NCI-H2196 (cell line): ENCODE measurements at regions not wholly inside any gene's neighbourhood (a gene's known extent, or its start where the extent isn't known, plus 50 kb on each side); places are given as distances from the start of the nearest gene placed in this dataset.

ENCODE experiments used
- DNase-seq: peaks from one replicate; lab custom pipeline; 2025; ENCODE audit not compliant: unreplicated experiment; lab: John Stamatoyannopoulos, UW

DNA sequence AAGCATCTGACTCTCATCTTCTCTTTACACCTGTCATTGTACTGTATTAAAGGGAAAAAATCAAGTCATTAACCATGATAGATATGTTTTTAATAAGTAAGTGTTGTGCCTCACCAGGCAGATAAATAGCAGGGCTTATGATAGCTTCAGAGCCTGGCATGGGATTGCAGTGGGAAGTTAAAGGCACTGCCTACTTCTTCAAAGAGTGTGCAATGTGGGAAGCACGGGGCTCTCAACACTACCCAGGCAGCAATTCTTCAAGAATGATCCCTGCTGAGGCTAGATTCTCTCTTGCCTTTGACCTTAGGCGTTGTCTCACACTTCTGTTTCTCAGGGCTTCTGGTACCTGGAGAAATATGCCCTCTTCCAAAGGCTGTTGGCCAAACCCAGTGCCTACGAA lies 297.3 kb downstream of the MAF start:
- no peak for DNase-seq

DNA sequence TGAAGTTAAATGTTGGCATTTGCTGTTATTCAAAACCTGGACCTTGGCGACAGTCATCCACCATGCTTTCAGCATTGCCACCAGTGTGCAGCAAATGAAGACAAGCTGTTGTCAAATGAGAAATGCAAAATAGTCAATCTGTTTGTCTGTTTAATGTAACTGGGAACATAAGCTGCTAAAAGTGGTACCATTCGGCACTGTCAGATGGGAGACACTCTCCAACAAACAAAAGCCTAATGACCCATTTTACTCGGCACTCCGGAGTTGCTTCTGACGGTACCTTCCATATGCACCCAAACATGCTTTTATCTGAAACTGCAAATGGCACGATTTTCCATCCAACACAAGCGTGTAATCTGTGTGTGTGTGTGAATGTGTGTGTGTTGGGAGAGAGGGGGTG lies 297.8 kb downstream of the MAF start:
- no peak for DNase-seq

DNA sequence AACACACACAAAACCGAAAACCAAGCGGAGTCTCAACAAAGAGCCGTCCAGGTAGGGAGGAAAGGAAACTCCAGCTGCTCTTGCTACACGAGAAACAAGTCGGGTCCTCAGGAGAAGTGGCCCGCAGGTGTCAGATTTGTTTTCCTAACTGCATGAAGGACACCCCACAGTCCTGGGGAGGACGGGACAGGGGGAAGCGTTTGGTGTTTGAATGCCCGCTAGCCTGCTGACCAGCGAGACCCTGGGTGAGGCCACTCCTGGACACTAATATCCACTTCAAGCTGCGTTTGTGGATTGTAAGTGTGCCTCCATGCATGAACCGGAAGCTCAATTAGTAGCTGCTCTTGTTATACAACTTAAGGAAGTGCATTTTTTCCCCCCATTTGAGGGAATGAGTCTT lies 299.5 kb downstream of the MAF start:
- DNase-seq: no peak

DNA sequence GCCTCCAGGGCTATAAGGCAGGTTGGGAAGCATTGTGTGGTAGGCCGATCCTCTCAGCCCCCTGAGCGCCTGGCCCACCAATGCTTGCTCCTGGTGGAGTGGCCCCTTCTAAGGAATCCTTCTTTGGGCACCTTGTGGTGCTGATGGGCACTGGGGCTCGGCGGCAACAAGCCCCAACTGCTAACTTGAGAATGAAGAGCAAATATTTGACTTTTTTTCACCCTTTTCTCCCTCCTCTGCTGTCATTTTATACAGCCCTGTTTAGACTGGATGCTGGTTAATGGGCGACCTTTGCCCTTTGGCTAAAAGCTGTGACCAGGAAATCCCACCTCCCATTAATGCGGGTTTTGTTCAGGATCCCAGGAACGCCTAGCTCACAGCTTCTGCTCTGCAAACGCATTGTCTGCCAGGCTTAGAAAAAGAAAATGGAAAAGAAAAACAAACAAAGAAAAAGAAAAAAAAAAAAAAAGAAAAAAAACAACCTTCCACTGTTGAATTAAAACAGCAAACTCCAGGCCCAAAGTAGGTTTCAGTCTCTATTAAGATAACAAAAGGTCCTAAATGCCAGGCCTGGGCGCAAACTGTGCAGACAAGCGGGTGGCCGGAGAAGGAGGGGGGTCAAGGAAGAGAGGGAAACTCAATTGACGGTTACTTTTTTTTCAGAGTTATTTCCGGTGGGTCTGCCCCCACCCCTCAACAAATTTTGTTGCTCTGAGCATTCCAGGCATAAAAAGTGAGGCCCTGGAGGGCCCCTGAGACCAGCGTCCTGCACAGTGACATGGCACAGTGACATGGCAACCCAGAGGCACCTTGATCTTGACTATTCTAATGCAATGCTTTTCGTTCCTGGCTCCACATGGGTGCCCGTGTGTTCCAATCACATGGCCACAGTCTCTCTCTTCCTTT lies 301.4 kb downstream of the MAF start:
- no peak for DNase-seq

DNA sequence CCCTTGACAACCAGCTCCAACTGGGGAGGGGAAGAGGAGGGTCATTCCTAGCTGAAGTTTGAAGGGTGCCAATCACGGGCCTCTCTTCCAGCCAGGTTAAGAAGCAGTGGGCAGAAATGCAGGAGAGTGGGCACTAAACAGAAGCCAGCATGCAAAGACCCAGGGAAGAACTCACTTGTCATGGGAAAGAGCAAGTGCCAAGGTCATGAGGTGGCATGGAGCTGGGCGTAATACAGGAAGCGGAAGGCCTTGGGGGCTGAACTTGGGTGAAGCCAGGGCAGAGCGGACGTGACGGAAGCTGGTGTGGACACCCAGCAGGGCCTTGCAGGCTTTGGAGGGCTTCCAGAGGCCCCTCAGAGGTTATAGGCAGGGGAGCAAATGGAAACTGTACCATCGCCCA lies 302.1 kb downstream of the MAF start:
- DNase-seq: no peak

DNA sequence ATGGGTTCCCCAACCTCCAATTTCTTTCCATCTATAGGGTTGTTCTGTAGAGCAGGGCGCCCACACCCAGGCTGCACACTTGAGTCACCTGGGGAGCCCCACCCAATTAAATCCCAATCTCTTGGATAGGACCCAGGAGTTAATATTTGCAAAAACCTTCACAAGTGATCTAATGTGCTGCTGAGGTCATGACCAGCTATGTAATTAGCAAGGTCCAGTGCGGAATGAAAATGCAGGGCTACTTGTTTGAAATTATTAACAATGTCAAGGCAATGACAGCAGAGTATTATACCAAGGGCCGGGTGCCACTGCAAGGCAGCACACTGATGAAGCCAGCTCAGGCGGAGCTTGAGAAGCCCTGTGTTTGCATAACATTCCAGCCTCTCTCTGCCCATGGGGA lies 302.7 kb downstream of the MAF start:
- no peak for DNase-seq

DNA sequence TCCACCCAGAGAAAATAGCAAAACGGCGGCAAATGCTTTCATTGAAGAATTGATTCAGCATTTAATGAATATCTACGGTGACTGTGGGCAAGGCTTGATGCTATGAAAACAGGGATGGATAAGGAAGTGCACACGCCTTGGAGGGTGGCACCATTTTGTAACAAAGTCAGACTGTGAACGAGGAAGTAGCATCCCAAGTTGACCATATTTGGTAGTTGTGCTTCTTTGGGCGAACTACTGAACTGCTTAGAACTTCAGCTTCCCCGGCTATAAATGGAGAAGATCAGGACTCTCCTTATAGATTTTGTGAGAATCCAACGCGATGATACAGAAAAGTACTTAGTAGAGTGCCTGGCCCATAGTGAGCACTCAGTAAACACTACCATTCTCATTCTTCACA lies 303.2 kb downstream of the MAF start:
- no peak for DNase-seq

DNA sequence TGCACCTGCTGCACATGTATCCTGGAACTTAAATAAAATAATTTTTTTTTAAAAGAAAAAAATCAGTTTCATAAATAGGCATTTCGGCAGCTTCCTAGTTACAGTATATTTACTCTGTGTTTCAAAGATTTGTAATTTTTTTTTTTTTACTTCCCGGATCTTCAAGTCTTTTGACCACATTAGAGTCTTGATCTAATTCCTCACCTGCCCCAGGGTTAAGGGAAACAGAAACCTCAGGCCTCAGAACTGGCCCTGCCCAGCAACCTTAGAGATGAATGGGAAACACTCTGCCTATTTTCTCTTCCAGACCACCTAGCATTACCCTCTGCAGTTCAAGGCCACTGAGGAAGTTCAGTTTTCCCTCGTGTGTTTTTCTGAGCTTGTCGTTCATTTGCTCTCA lies 304.0 kb downstream of the MAF start:
- no peak for DNase-seq

DNA sequence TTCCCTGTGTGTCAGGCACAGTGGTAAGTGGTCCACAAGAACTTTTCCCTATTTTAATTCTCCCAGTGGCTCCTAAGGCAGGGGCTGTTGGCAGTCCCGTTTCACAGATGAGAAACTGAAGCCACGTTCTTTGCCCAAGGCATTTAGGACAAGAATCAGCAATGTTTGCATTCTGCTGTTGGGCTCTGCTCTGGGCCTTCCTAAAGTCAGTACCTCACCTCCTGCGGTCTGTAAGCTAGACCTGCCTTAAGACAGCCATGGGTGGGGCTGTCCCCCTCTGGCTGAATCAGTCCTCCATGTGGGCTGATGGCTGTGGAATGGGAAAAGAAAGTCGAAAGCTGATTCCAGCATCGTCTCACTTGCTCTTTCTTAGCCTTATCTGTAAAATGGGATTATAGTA lies 304.8 kb downstream of the MAF start:
- no peak for DNase-seq

DNA sequence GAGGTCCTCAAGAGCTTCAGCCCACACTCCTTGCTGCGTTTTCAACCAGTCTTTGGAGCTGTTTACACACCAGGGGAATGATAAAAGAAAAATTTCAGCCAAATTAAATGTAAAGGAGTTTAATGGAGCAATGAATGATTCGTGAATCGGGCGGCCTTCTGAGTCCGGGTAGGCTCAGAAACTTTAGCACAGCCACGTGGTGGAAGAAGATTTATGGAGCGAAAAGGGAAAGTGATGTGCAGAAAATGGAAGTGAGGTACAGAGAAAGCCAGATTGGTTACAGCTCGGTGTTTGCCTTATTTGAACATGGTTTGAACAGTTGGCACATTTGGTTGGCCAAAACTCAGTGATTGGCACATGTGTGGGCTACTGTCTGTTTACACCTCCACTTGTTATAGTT lies 305.4 kb downstream of the MAF start:
- no peak for DNase-seq

DNA sequence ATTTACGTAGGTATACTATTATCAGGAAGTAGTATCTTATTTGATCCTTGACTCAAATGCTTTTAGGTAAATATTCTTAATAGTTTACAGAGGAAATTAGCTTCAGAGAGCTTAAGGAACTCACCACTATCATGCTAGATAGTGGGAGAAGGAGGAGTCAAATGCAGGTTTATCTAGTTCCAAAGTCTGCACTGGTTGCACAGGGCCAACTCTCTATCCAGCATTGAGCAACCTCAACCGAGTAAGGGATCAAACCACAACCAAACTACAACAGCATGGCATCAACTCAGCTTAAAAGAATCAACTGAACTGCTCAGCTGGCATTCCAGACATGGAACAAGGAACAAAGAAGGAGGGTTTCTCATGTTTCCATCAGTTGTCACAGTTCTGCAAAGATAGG lies 306.0 kb downstream of the MAF start:
- no peak for DNase-seq

DNA sequence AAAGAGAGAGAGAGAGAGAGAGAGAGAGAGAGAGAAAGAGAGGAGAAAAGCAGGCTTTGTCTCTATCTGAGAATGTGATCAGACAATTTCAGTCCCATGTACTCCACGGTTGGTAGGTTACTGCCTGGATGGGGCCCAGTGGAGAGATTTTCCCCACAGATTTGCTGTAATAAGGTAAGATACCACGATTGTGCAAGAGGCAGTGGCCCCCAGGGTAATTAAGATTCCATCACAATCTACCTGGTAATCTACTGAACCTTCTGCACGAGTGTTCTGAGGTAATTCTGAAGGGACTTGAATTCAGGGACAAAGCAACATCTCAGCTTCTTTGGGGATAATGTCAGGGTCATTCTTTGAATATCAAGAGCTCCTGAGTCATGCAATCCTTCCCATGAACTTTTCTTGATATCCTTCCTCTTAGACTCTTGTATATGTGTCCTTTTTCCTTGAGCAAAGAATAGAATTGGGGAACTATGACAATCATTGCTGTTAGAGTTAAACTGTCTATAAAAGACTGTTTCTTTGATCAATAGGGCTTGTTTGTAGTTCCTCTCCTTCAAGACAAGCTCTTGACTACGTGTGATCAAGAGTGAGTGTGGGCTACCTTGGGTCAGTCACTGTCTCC lies 306.6 kb downstream of the MAF start:
- no peak for DNase-seq

DNA sequence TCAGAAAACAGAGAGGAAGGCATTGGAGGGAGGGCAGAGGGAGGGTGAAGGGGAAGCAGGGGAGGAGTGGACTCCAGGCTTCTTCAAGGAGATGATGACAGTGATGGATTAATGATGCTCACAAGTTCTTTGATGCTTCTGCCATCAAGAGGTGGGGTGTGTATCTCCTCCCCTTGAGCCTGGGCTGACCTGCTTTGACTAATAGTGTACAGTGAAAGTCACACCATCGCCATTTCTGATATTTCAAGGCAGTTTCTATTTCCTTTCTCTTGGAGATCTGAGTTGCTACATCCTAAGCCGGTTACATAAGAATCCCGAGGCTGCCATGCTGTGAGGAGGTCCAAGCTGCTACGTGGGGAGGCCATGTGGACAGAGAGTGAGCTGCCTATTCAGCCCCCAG lies 312.5 kb downstream of the MAF start:
- no peak for DNase-seq

DNA sequence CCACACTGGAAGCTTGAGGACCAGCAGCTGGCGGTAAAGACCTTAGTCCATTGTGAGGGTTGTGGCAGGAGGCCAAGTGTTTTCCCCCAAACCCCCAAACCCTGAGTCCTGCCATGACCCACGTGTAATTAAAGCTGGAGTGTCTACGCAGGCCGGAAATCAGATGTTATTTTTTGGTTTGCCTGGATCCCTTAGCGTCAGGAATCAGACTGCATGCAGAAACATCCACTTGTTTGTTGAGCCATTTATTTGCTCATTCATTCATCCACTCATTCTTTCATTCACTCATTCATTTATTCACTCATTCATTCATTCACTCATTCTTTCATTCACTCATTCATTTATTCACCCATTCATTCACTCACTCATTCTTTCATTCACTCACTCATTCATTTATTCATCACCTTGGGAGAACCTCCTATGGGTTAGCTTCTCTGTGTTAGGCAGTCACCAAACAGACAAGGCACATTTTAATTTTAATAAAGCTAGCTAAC lies 313.1 kb downstream of the MAF start:
- peak; percentile 79 for DNase-seq

DNA sequence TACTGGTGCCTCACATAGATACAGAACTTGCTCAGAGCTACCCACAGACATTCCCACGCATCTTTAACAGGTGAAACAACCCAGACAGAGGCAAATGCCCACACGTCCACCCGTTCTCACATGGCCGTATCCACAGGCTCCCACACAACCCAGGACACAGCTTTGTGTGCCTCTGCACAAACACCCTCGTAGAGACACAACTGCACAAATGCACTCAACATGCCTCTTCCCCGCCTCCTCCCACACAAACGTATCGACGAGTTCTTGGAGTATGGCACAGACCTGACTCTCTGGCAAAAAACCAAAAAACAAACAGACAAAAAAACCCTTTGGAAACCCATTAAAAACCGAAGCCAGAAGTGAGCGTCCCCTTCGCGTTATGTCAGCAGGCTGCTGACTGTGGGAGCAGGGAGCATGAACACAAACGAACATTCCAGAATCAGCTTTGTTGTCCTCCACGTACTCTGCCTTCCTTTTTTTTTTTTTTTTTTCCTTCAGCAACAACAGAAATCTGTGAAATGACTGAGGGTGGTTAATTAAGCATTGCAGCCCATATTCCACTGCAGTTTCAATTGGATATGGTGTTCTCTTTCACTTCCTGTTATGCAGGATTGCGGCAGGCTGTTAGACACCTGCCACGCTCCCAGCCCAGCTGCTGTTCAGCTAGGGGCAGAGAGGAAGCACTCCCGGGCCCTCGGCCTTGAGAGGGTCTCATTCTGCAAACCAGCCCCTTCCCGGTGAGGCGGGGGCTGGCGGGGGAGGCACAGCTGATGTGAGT lies 313.7 kb downstream of the MAF start:
- DNase-seq: peak; percentile 79

DNA sequence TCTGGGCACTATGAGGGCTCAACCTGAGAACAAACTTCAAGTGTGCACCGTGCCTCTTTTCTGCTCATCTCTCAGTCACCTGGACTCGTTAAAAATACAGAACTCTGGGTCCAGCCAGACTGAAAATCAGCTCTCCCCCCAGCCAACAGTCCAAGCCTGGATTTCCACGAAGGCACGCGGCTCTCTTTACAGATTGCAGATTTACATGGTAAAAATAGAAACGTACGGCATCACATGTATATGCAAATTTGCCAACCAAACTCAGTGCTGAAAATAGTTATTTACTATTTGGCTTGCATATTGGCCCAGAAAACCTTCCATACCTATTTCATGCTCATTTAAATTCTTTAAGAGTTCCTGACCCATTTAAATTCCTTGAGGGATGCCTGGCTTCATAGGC lies 315.8 kb downstream of the MAF start:
- no peak for DNase-seq

DNA sequence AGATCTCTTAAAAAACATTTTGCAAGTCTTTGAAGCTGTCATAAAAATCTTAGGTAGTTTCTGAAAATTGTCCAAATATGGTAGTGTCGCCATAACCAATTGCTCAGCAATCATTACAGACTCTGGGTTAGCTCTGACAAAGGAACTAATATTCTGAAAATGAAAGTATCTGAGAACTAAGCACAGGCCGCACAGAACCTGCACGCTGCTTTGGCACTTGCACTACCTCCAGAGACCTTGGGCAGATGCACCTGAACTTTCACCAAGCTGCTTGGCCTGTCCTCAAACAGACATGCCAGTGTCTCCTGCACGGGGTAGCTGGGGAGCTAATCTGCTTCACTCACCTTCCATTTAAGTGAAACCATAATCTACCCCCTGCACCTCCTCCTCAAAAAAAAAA lies 317.0 kb downstream of the MAF start:
- DNase-seq: no peak

DNA sequence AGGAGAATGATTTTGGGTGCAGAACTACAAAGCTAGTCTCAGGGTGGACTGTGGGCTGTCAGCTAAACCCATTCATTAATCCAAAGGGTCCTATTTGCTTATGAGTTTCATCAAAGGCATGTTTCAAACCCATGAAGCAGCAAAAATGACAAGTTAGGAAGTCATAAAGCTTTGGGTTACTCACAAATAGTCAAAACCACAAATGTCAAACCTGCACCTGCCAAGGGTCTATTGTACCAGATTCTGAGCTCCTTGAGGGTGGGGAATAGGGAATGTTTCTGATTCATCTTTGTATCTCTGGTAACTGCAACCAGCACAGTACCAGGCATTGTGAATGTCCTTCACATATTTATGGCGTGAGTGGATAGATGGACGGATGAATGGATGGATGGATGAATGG lies 317.7 kb downstream of the MAF start:
- DNase-seq: no peak

DNA sequence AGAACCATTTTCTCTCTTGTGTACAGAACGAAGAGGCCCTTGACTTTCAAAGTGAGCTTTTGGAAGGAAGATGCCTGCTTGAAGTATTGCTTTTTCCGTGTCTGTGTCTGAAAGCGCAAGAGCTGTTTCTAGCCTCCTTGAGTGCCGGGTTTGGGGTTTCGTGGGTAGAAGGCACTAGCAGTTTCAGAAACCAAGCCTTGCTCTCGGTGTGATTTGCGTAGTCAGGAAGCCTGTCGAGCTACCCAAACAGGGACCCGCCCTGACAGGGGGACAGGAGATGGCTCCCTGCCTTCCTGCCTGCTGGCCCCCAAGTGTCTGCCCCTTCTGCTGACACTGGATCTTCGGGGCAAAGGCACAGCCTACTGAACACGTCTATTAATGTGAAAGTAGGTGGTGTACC lies 322.0 kb downstream of the MAF start:
- no peak for DNase-seq

DNA sequence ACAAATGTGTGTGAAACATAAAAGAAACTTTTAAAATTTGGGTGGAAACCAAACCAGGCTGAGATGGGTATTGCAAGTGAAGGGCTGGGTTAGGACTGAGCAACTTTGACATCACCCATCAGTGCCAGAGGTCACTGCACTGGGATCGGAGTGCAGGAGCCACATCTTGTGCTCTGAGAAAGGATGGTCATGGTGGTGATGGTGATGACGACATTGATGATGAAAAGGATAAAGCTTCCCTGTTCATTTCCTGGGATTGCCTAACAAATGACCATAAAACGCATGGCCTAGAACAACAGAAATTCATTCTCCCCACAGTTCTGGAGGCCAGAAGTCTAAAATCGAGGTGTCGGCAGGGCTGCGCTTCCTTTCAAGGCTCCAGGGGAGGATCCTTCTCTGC lies 324.0 kb downstream of the MAF start:
- no peak for DNase-seq

DNA sequence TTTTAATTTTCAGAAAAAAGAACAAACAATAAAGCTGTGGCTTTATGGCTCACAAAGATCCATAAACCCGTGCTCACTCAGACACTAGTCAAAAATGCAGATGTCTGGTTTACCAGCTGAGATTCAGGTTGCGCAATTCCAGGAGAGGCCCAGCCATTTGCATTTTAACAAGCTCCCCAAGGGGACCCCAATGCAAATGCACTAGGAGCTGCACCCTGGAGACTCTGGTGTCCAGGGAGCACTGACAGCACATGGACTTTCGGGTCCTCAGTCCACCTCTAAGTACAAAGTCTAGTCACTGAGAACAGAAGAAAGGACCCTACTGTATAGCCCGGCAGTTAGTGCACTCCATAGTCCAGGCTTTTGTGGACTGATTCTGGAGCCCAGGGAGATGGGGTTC lies 326.3 kb downstream of the MAF start:
- no peak for DNase-seq

DNA sequence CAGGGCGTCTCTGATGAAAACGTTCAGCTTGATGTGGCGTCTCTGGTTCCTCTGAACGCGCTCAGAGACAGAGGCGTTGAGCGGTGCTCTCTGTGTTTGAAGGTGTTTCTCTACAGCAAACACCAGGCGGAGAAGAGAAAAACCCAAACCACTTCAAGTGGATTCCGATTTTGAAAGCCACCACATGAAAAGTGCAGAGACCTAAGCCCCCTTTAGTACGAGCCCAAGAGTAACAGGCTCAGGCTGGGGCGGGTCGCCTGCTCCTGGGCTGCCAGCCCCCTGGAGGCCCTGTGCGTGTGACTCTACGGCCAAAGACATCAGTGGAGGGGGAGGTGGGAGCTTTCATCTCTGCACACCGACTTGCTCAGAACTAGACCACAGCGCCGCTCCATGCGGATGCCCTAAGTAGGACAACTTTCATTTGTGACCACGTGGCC lies 328.4 kb downstream of the MAF start:
- no peak for DNase-seq
